ENCODE measurements at regions not wholly inside any gene's neighbourhood (a gene's known extent, or its start where the extent isn't known, plus 50 kb on each side); places are given as distances from the start of the nearest gene placed in this dataset.

- Histone ChIP-seq H3K4me2 (replicated peaks; ENCODE audit: extremely low read depth, low read length, poor library complexity, severe bottlenecking) (no peak overlapping the region), H3K79me2 (ENCODE audit: insufficient read depth, low read length) (no peaks in the 10 kb centered on the region), H3K36me3 (replicated peaks in 1 of 2; ENCODE audit: control insufficient read depth in 1 of 2, insufficient read depth in 2 of 2, low read length in 2 of 2) (no peaks in the 10 kb centered on the region), H2AFZ (ENCODE audit: insufficient read depth, low read depth, low read length, poor library complexity, severe bottlenecking) (no peak overlapping the region), H4K20me1 (ENCODE audit: insufficient read depth, low read length) (no peaks in the 10 kb centered on the region), H3K27ac (ENCODE audit: low read depth in 1 of 2, low read length in 2 of 2) (no peak overlapping the region), H3K9ac (ENCODE audit: insufficient read depth, low read length, poor library complexity, severe bottlenecking) (no peak overlapping the region), H3K4me1 (ENCODE audit: control insufficient read depth in 1 of 2, insufficient read depth in 2 of 2, low read length in 2 of 2) (no peaks in the 10 kb centered on the region), H3K9me3 (replicated peaks in 1 of 2; ENCODE audit: control insufficient read depth in 1 of 2, insufficient read depth in 1 of 2, low read length in 2 of 2) (peaks cover 10 to 22% of the 10 kb centered on the region in 2 donors), H3K27me3 (ENCODE audit: control insufficient read depth in 2 of 2, insufficient read depth in 2 of 2, low read length in 2 of 2) (no peaks in the 10 kb centered on the region), H3K4me3 (replicated peaks in 1 of 3; ENCODE audit: low read depth in 2 of 3, low read length in 3 of 3) (no peak overlapping the region)
- Mint-ChIP-seq H3K36me3 (no peaks in the 10 kb centered on the region), H3K27ac (no peak overlapping the region), H3K4me1 (no peaks in the 10 kb centered on the region), H3K9me3 (peaks cover 2 to 27% (median 12%) of the 10 kb centered on the region in 7 donors), H3K27me3 (ENCODE audit: low read depth in 3 of 3) (peaks cover 0 to 1% (median under 1%) of the 10 kb centered on the region in 3 donors), H3K4me3 (no peak overlapping the region)
- intact Hi-C loops (cut with micrococcal nuclease), result no loop called here
- no peak for DNase-seq
- no peak for TF ChIP-seq CTCF (IDR thresholded peaks at IDR 0.05)
- WGBS (ENCODE audit: insufficient coverage), result no CpG with 5 or more reads among the region's 1 CpG
These were observed 1052.8 kb upstream of the SPRY2 start for GRCh38 chr13:81393721-81394120.

- Histone ChIP-seq H4K20me1 (ENCODE audit: insufficient read depth, low read length) (no peaks in the 10 kb centered on the region), H3K4me3 (replicated peaks in 1 of 3; ENCODE audit: low read depth in 2 of 3, low read length in 3 of 3) (no peak overlapping the region), H3K36me3 (replicated peaks in 1 of 2; ENCODE audit: control insufficient read depth in 1 of 2, insufficient read depth in 2 of 2, low read length in 2 of 2) (no peaks in the 10 kb centered on the region), H3K9me3 (replicated peaks in 1 of 2; ENCODE audit: control insufficient read depth in 1 of 2, insufficient read depth in 1 of 2, low read length in 2 of 2) (peaks cover 10 to 22% of the 10 kb centered on the region in 2 donors), H2AFZ (ENCODE audit: insufficient read depth, low read depth, low read length, poor library complexity, severe bottlenecking) (no peak overlapping the region), H3K9ac (ENCODE audit: insufficient read depth, low read length, poor library complexity, severe bottlenecking) (no peak overlapping the region), H3K79me2 (ENCODE audit: insufficient read depth, low read length) (no peaks in the 10 kb centered on the region), H3K4me2 (replicated peaks; ENCODE audit: extremely low read depth, low read length, poor library complexity, severe bottlenecking) (no peak overlapping the region), H3K27ac (ENCODE audit: low read depth in 1 of 2, low read length in 2 of 2) (no peak overlapping the region), H3K4me1 (ENCODE audit: control insufficient read depth in 1 of 2, insufficient read depth in 2 of 2, low read length in 2 of 2) (no peaks in the 10 kb centered on the region), H3K27me3 (ENCODE audit: control insufficient read depth in 2 of 2, insufficient read depth in 2 of 2, low read length in 2 of 2) (no peaks in the 10 kb centered on the region)
- Mint-ChIP-seq H3K4me1 (no peaks in the 10 kb centered on the region), H3K36me3 (no peaks in the 10 kb centered on the region), H3K4me3 (no peak overlapping the region), H3K27ac (no peak overlapping the region), H3K9me3 (peaks cover 2 to 24% (median 10%) of the 10 kb centered on the region in 7 donors), H3K27me3 (ENCODE audit: low read depth in 3 of 3) (peaks cover 0 to 1% (median 0%) of the 10 kb centered on the region in 3 donors)
- no peak for DNase-seq
- WGBS (ENCODE audit: insufficient coverage), result no CpG with 5 or more reads among the region's 3 CpGs
- TF ChIP-seq CTCF (IDR thresholded peaks at IDR 0.05), result no peak
- intact Hi-C loops (cut with micrococcal nuclease), result no loop called here
These were observed 1052.2 kb upstream of the SPRY2 start for GRCh38 chr13:81393110-81393509.

Data from CD14-positive monocyte (primary cell).